Smooth muscle cell (in vitro differentiated cells): ENCODE measurements at regions not wholly inside any gene's neighbourhood (a gene's known extent, or its start where the extent isn't known, plus 50 kb on each side); places are given as distances from the start of the nearest gene placed in this dataset.

Experiments
- DNase-seq: peaks from one replicate; lab custom pipeline; 2025; ENCODE audit not compliant: unreplicated experiment; lab: John Stamatoyannopoulos, UW
- H2AFZ ChIP-seq: fragments of 200-600 bp; sonication (generic); 2 replicates; pipeline ENCODE4 v1.6.0; 2016; ENCODE audit warnings: antibody characterized with exemption, low read depth, mild to moderate bottlenecking
- H3F3A ChIP-seq: fragments of 200-600 bp; sonication (generic); 2 replicates; pipeline ENCODE4 v1.6.0; 2017; ENCODE audit warnings: antibody characterized with exemption, low read depth
- H3K27ac ChIP-seq: fragments of 200-600 bp; sonication (generic); 2 replicates; pipeline ENCODE4 v1.5.1; 2016; ENCODE audit warnings: low read depth, mild to moderate bottlenecking
- H3K27me3 ChIP-seq: fragments of 200-600 bp; sonication (generic); 2 replicates; pipeline ENCODE4 v1.6.1; 2016; ENCODE audit warnings: low read depth, mild to moderate bottlenecking
- H3K36me3 ChIP-seq: fragments of 200-600 bp; sonication (generic); 2 replicates; pipeline ENCODE4 v1.5.1; 2016; ENCODE audit warnings: low read depth
- H3K4me1 ChIP-seq: fragments of 200-600 bp; sonication (generic); 2 replicates; pipeline ENCODE4 v1.5.1; 2016; ENCODE audit warnings: low read depth
- H3K4me2 ChIP-seq: fragments of 200-600 bp; sonication (generic); 2 replicates; pipeline ENCODE4 v1.6.0; 2016; ENCODE audit warnings: mild to moderate bottlenecking
- H3K4me3 ChIP-seq: fragments of 200-600 bp; sonication (generic); 2 replicates; pipeline ENCODE4 v1.5.1; 2016; ENCODE audit warnings: mild to moderate bottlenecking
- H3K79me2 ChIP-seq: fragments of 200-600 bp; sonication (generic); 2 replicates; pipeline ENCODE4 v1.6.0; 2016; ENCODE audit warnings: low read depth, mild to moderate bottlenecking
- H3K9ac ChIP-seq: fragments of 200-600 bp; sonication (generic); 2 replicates; pipeline ENCODE4 v1.6.0; 2016; ENCODE audit warnings: low read depth
- H3K9me3 ChIP-seq: fragments of 200-600 bp; sonication (generic); replicated peaks from 2 replicates; pipeline ENCODE4 v1.5.1; 2016; ENCODE audit warnings: low read depth
- H4K20me1 ChIP-seq: fragments of 200-600 bp; sonication (generic); 2 replicates; pipeline ENCODE4 v1.6.0; 2016; ENCODE audit warnings: low read depth
- CTCF ChIP-seq: fragments of 200-600 bp; sonication (generic); IDR thresholded peaks from 2 replicates; pipeline ENCODE4 v1.5.1; 2017; ENCODE audit warnings: borderline replicate concordance, mild to moderate bottlenecking, antibody characterized with exemption; ENCODE audit not compliant: insufficient read depth, poor library complexity, severe bottlenecking
- WGBS: methylation state at CpG from one replicate; pipeline ENCODE4 v1.1.7; 2016; ENCODE audit warnings: low lambda C conversion rate; 5-methylcytosine and 5-hydroxymethylcytosine counted together

- H4K20me1 ChIP-seq, result no peaks in the 10 kb centered on the region
- no peak overlapping the region for H3K4me2 ChIP-seq
- H2AFZ ChIP-seq, result no peak overlapping the region
- no peaks in the 10 kb centered on the region for H3K27me3 ChIP-seq
- H3K4me3 ChIP-seq, result no peak overlapping the region
- TF ChIP-seq CTCF, result no peak
- H3F3A ChIP-seq, result no peaks in the 10 kb centered on the region
- H3K36me3 ChIP-seq, result no peaks in the 10 kb centered on the region
- no peak for DNase-seq
- 84% methylated on average over 2 of the region's 2 CpGs for WGBS
- no peaks in the 10 kb centered on the region for H3K9me3 ChIP-seq
- H3K27ac ChIP-seq, result no peak overlapping the region
- H3K9ac ChIP-seq, result no peak overlapping the region
- H3K4me1 ChIP-seq, result no peaks in the 10 kb centered on the region
- no peaks in the 10 kb centered on the region for H3K79me2 ChIP-seq
These were observed 273.0 kb upstream of the CRY1 start for GRCh38 chr12:107366322-107366721.

GRCh38 chr12:107368586-107368985 is 275.2 kb upstream of the CRY1 start:
- Histone ChIP-seq H3K9ac (no peak overlapping the region), H3K36me3 (no peaks in the 10 kb centered on the region), H3K27ac (no peak overlapping the region), H3K9me3 (no peaks in the 10 kb centered on the region), H3K27me3 (no peaks in the 10 kb centered on the region), H3K4me3 (no peak overlapping the region), H3K4me1 (no peaks in the 10 kb centered on the region), H4K20me1 (no peaks in the 10 kb centered on the region), H3K4me2 (no peak overlapping the region), H3F3A (no peaks in the 10 kb centered on the region), H3K79me2 (no peaks in the 10 kb centered on the region), H2AFZ (no peak overlapping the region)
- TF ChIP-seq CTCF, result no peak
- DNase-seq, result no peak
- 91% methylated on average over 5 of the region's 5 CpGs for WGBS

- H3K9ac ChIP-seq, result no peak overlapping the region
- no peaks in the 10 kb centered on the region for H3K27me3 ChIP-seq
- H3K36me3 ChIP-seq, result no peaks in the 10 kb centered on the region
- WGBS, result 86% methylated on average over 2 of the region's 2 CpGs
- H3K4me1 ChIP-seq, result no peaks in the 10 kb centered on the region
- H3K4me2 ChIP-seq, result no peak overlapping the region
- no peak overlapping the region for H2AFZ ChIP-seq
- no peak overlapping the region for H3K27ac ChIP-seq
- H3K9me3 ChIP-seq, result no peaks in the 10 kb centered on the region
- no peaks in the 10 kb centered on the region for H3F3A ChIP-seq
- no peaks in the 10 kb centered on the region for H4K20me1 ChIP-seq
- no peak for DNase-seq
- no peak overlapping the region for H3K4me3 ChIP-seq
- no peaks in the 10 kb centered on the region for H3K79me2 ChIP-seq
- no peak for TF ChIP-seq CTCF
These were observed 275.7 kb upstream of the CRY1 start for GRCh38 chr12:107369006-107369405.

- Histone ChIP-seq H3K4me2 (no peak overlapping the region), H3K79me2 (no peaks in the 10 kb centered on the region), H3K9ac (no peak overlapping the region), H3K27ac (no peak overlapping the region), H3F3A (no peaks in the 10 kb centered on the region), H4K20me1 (no peaks in the 10 kb centered on the region), H3K27me3 (no peaks in the 10 kb centered on the region), H3K36me3 (no peaks in the 10 kb centered on the region), H2AFZ (no peak overlapping the region), H3K9me3 (no peaks in the 10 kb centered on the region), H3K4me3 (no peak overlapping the region), H3K4me1 (no peaks in the 10 kb centered on the region)
- no peak for TF ChIP-seq CTCF
- no peak for DNase-seq
- WGBS, result 90% methylated on average over 4 of the region's 4 CpGs
These were observed 276.3 kb upstream of the CRY1 start for GRCh38 chr12:107369679-107370078.
